H9 (cell line): ENCODE measurements at regions not wholly inside any gene's neighbourhood (a gene's known extent, or its start where the extent isn't known, plus 50 kb on each side); places are given as distances from the start of the nearest gene placed in this dataset.

Source experiments
- DNase-seq: peaks from one replicate; pipeline ENCODE4 v3.0.0-alpha.2; 2017
- H2AFZ ChIP-seq: one replicate; pipeline ENCODE4 v1.6.1; 2013; ENCODE audit warnings: mild to moderate bottlenecking, low read length, control low read depth, moderate library complexity
- H2AK5ac ChIP-seq: 2 replicates; pipeline ENCODE4 v1.6.1; 2013; ENCODE audit warnings: low read length, control low read depth, mixed read lengths; ENCODE audit not compliant: insufficient read length
- H2BK120ac ChIP-seq: one replicate; pipeline ENCODE4 v1.6.1; 2013; ENCODE audit warnings: low read depth, mild to moderate bottlenecking, low read length, control low read depth, inconsistent platforms; ENCODE audit not compliant: poor library complexity, severe bottlenecking
- H2BK12ac ChIP-seq: 2 replicates; pipeline ENCODE4 v1.6.1; 2013; ENCODE audit warnings: low read length, control low read depth, mixed read lengths, low read depth; ENCODE audit not compliant: insufficient read length
- H2BK15ac ChIP-seq: 2 replicates; pipeline ENCODE4 v1.6.1; 2013; ENCODE audit warnings: low read depth, low read length, control low read depth
- H2BK20ac ChIP-seq: one replicate; pipeline ENCODE4 v1.6.1; 2013; ENCODE audit warnings: low read depth, mild to moderate bottlenecking, low read length, control low read depth, inconsistent platforms; ENCODE audit not compliant: poor library complexity, severe bottlenecking
- H2BK5ac ChIP-seq: 2 replicates; pipeline ENCODE4 v1.6.1; 2013; ENCODE audit warnings: low read length, control low read depth, mixed read lengths; ENCODE audit not compliant: insufficient read length
- H3K14ac ChIP-seq: 2 replicates; pipeline ENCODE4 v1.6.1; 2013; ENCODE audit warnings: low read length, control low read depth; ENCODE audit not compliant: insufficient read depth
- H3K18ac ChIP-seq: 2 replicates; pipeline ENCODE4 v1.6.1; 2013; ENCODE audit warnings: low read depth, mild to moderate bottlenecking, mixed read lengths, low read length, control low read depth; ENCODE audit not compliant: insufficient read length
- H3K23ac ChIP-seq: 2 replicates; pipeline ENCODE4 v1.6.1; 2013; ENCODE audit warnings: low read length, control low read depth, mixed read lengths, low read depth; ENCODE audit not compliant: insufficient read length
- H3K23me2 ChIP-seq: 2 replicates; pipeline ENCODE4 v1.6.1; 2013; ENCODE audit warnings: low read depth, mild to moderate bottlenecking, mixed read lengths, low read length, control low read depth; ENCODE audit not compliant: insufficient read length, poor library complexity, severe bottlenecking
- H3K27ac ChIP-seq: 2 replicates; pipeline ENCODE4 v1.5.1; 2013; ENCODE audit warnings: low read length, control low read depth, mixed read lengths, low read depth; ENCODE audit not compliant: insufficient read length
- H3K27me3 ChIP-seq: 2 replicates; pipeline ENCODE4 v1.6.1; 2013; ENCODE audit warnings: low read length, control low read depth, inconsistent platforms; ENCODE audit not compliant: insufficient read depth
- H3K4ac ChIP-seq: 2 replicates; pipeline ENCODE4 v1.6.1; 2013; ENCODE audit warnings: low read depth, mild to moderate bottlenecking, control low read depth, inconsistent platforms, low read length, moderate library complexity
- H3K4me1 ChIP-seq: 2 replicates; pipeline ENCODE4 v1.6.1; 2013; ENCODE audit warnings: low read length, control low read depth, inconsistent platforms; ENCODE audit not compliant: insufficient read depth
- H3K4me2 ChIP-seq: 2 replicates; pipeline ENCODE4 v1.6.1; 2013; ENCODE audit warnings: low read length, control low read depth, mixed read lengths; ENCODE audit not compliant: insufficient read length, insufficient read depth
- H3K56ac ChIP-seq: 2 replicates; pipeline ENCODE4 v1.6.1; 2013; ENCODE audit warnings: low read depth, mild to moderate bottlenecking, mixed read lengths, low read length, control low read depth; ENCODE audit not compliant: insufficient read length
- H3K79me1 ChIP-seq: 2 replicates; pipeline ENCODE4 v1.6.1; 2013; ENCODE audit warnings: low read depth, mild to moderate bottlenecking, moderate library complexity, low read length, control low read depth, inconsistent platforms; ENCODE audit not compliant: insufficient read depth, poor library complexity, severe bottlenecking
- H3K79me2 ChIP-seq: 2 replicates; pipeline ENCODE4 v1.6.1; 2013; ENCODE audit warnings: low read length, control low read depth, inconsistent platforms; ENCODE audit not compliant: insufficient read depth
- H3K9ac ChIP-seq: 2 replicates; pipeline ENCODE4 v1.6.1; 2013; ENCODE audit warnings: low read length, control low read depth, mixed read lengths; ENCODE audit not compliant: insufficient read length; ENCODE audit errors: extremely low read depth
- H3K9me3 ChIP-seq: one replicate; pipeline ENCODE4 v1.6.1; 2013; ENCODE audit warnings: low read depth, low read length, inconsistent platforms; ENCODE audit not compliant: control insufficient read depth
- H3T11ph ChIP-seq: one replicate; pipeline ENCODE4 v1.6.1; 2013; ENCODE audit warnings: mild to moderate bottlenecking, low read length, control low read depth, inconsistent platforms
- H4K20me1 ChIP-seq: one replicate; pipeline ENCODE4 v1.6.1; 2013; ENCODE audit not compliant: control insufficient read depth, insufficient read length, insufficient read depth
- H4K5ac ChIP-seq: 2 replicates; pipeline ENCODE4 v1.6.1; 2013; ENCODE audit warnings: low read depth, mild to moderate bottlenecking, mixed read lengths, low read length, control low read depth; ENCODE audit not compliant: insufficient read length
- H4K8ac ChIP-seq: replicated peaks from 2 replicates; pipeline ENCODE4 v1.6.1; 2013; ENCODE audit warnings: low read length, control low read depth, mixed read lengths, low read depth; ENCODE audit not compliant: insufficient read length
- H4K91ac ChIP-seq: 2 replicates; pipeline ENCODE4 v1.6.1; 2013; ENCODE audit warnings: low read depth, mild to moderate bottlenecking, moderate library complexity, mixed read lengths, low read length, control low read depth; ENCODE audit not compliant: insufficient read length
- H3K27ac Mint-ChIP-seq, 3 experiments: 2 replicates in 2 of 3; 3 replicates in 1 of 3; pipeline ENCODE4 v1.8.0; 2020 to 2021; ENCODE audit warnings: mixed read lengths in 3 of 3, mild to moderate bottlenecking in 1 of 3, moderate library complexity in 1 of 3
- H3K27me3 Mint-ChIP-seq: 2 replicates; pipeline ENCODE4 v1.8.0; 2021; ENCODE audit warnings: low read depth, mild to moderate bottlenecking, moderate library complexity, mixed read lengths
- H3K36me3 Mint-ChIP-seq, 3 experiments: 2 replicates in 2 of 3; 3 replicates in 1 of 3; pipeline ENCODE4 v1.8.0; 2020 to 2021; ENCODE audit warnings: low read depth in 3 of 3, mixed read lengths in 3 of 3; ENCODE audit not compliant: insufficient read depth in 1 of 3
- H3K4me1 Mint-ChIP-seq, 2 experiments: 2 replicates each; pipeline ENCODE4 v1.8.0; 2020; ENCODE audit warnings: mixed read lengths in 2 of 2
- H3K4me3 Mint-ChIP-seq, 2 experiments: 2 replicates in 1 of 2; 3 replicates in 1 of 2; pipeline ENCODE4 v1.8.0; 2020 to 2021; ENCODE audit warnings: mild to moderate bottlenecking in 2 of 2, mixed read lengths in 2 of 2, moderate library complexity in 1 of 2
- H3K9me3 Mint-ChIP-seq, 2 experiments: 2 replicates in 1 of 2; 3 replicates in 1 of 2; pipeline ENCODE4 v1.8.0; 2020; ENCODE audit warnings: mild to moderate bottlenecking in 2 of 2, mixed read lengths in 2 of 2, moderate library complexity in 1 of 2
- CTCF ChIP-seq: fragments of 200-600 bp; sonication (generic); conservative IDR thresholded peaks from 3 replicates; pipeline ENCODE4 v1.8.0; 2021; ENCODE audit warnings: antibody characterized with exemption, mild to moderate bottlenecking
- WGBS: extraction: QIAGEN DNeasy Blood & Tissue Kit; methylation state at CpG from one replicate; pipeline ENCODE4 v1.1.7; 2013; ENCODE audit warnings: missing lambda C conversion rate, low lambda C conversion rate, mixed read lengths; ENCODE audit not compliant: insufficient read length; ENCODE audit errors: extremely low coverage; 5-methylcytosine and 5-hydroxymethylcytosine counted together

GRCh38 chr16:51607201-51607651 is 456.2 kb upstream of the SALL1 start:
- no peak overlapping the region for H3T11ph ChIP-seq
- no CpG with 5 or more reads among the region's 6 CpGs for WGBS

More at GRCh38 chr16:51607201-51607651, 456.2 kb upstream of the SALL1 start:
- Histone ChIP-seq H4K8ac (no peak overlapping the region), H3K23me2 (no peaks in the 10 kb centered on the region), H3K23ac (no peak overlapping the region), H3K4me2 (no peak overlapping the region), H2AK5ac (no peak overlapping the region), H2BK12ac (no peak overlapping the region), H3K9ac (no peak overlapping the region), H2AFZ (no peak overlapping the region), H2BK5ac (no peak overlapping the region), H3K79me2 (no peaks in the 10 kb centered on the region), H4K5ac (no peak overlapping the region), H2BK15ac (no peak overlapping the region), H3K27ac (no peak overlapping the region), H4K91ac (no peak overlapping the region), H3K27me3 (no peaks in the 10 kb centered on the region), H3K4ac (no peak overlapping the region), H3K4me1 (no peaks in the 10 kb centered on the region), H3K9me3 (no peaks in the 10 kb centered on the region), H2BK120ac (no peak overlapping the region), H3K18ac (no peak overlapping the region), H2BK20ac (no peak overlapping the region), H3K56ac (no peak overlapping the region), H3K14ac (no peak overlapping the region), H4K20me1 (no peaks in the 10 kb centered on the region), H3K79me1 (no peaks in the 10 kb centered on the region)
- Mint-ChIP-seq H3K9me3 (peaks cover 4 to 8% of the 10 kb centered on the region in 2 experiments; a peak in 4 of 5 replicates), H3K27me3 (peaks cover 9% of the 10 kb centered on the region), H3K4me3 (no peak overlapping the region), H3K36me3 (no peaks in the 10 kb centered on the region; a peak in 1 of 7 replicates), H3K4me1 (no peaks in the 10 kb centered on the region), H3K27ac (no peak overlapping the region)
- no peak for DNase-seq
- no peak for TF ChIP-seq CTCF
